ENCODE measurements at regions not wholly inside any gene's neighbourhood (a gene's known extent, or its start where the extent isn't known, plus 50 kb on each side); places are given as distances from the start of the nearest gene placed in this dataset.

GRCh38 chr15:31489281-31489680, 162.6 kb downstream of the KLF13 start:
- Histone ChIP-seq H3K36me3 (no peaks in the 10 kb centered on the region), H3K4me3 (no peak overlapping the region), H3K9me3 (peaks cover 4% of the 10 kb centered on the region), H3K27me3 (replicated peaks; ENCODE audit: insufficient read depth) (no peaks in the 10 kb centered on the region), H3K27ac (peak overlapping the region; percentile 22 to 32), H3K4me1 (ENCODE audit: control insufficient read depth in 1 of 2, low read depth in 2 of 2) (peaks cover 17 to 24% of the 10 kb centered on the region in 2 donors)
- ATAC-seq (ENCODE audit: insufficient number of reproducible peaks, low FRiP score, low read depth) (no peak), DNase-seq (ENCODE audit: low spot score) (no peak)
- TF ChIP-seq CTCF (IDR thresholded peaks at IDR 0.05): no peak

DNA sequence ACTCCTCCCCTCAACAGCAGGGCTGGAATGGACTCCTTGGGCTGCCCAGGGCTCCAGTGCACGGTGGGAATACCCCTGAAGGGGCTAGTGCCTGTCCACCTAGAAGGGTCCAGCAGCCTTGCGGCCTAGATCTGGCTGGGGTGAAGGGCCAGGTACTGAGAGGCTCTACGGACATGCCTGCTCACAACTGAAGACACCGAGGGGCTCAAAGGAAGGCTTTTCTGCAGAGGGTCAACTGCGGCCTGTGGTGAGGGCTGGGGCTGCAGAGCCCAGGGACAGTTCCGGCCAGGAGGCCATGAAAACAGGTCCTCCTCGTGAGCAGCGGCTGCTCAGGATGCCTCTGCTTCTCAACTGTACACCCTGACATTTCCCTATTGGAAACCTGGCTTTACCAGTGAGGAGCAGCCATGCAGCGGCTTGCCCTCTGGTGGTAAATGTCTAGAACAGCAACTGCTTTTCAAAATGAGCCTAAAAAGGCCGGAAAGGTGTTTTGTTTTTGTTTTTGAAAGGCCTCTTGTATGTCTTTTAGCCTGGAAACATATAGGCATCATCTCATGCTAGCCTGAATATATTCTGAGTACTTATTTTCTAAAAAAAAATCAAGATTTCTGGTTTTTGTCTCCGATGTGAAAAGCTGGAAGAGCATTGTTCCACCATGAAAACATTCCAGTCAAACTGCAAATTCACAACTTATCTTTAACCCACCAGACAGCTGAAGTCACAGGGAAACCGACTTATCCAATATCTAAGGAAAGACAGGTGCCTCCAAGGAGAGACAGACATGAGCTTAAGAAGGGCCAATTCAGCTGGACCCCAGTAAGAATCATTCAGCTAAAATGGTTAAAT, 163.4 kb downstream of the KLF13 start:
- Histone ChIP-seq H3K27me3 (replicated peaks; ENCODE audit: insufficient read depth) (no peaks in the 10 kb centered on the region), H3K4me3 (no peak overlapping the region), H3K36me3 (no peaks in the 10 kb centered on the region), H3K27ac (peak overlapping the region in 1 of 2 donors; percentile 22), H3K9me3 (peaks cover 4% of the 10 kb centered on the region), H3K4me1 (ENCODE audit: control insufficient read depth in 1 of 2, low read depth in 2 of 2) (peaks cover 17 to 24% of the 10 kb centered on the region in 2 donors)
- DNase-seq (ENCODE audit: low spot score): no peak
- peak; percentile 88 for TF ChIP-seq CTCF (IDR thresholded peaks at IDR 0.05)
- ATAC-seq (ENCODE audit: insufficient number of reproducible peaks, low FRiP score, low read depth): no peak

DNA sequence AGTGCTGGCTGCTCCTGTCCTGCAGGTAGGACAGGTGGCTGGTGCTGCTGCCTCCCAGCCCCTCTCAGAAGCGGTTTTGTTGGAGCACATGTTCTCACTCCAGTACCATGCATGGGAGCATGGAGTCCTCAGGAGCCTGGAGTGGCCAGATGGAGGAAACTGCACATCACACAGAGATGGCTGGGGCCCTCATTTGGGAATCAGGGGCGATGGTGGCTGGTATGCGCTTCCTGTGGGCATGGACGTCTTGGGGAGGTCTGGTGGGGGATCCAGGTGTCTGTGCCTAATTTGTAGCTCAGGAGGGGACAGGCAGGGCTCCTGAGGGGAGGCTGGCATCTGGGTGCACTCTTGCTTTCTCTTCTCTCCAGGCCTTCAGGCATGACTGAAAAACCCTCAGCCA, 168.2 kb downstream of the KLF13 start:
- Histone ChIP-seq H3K27me3 (replicated peaks; ENCODE audit: insufficient read depth) (no peaks in the 10 kb centered on the region), H3K27ac (no peak overlapping the region), H3K9me3 (peaks cover 4% of the 10 kb centered on the region), H3K4me1 (ENCODE audit: control insufficient read depth in 1 of 2, low read depth in 2 of 2) (peaks cover 1 to 2% of the 10 kb centered on the region in 2 donors), H3K36me3 (no peaks in the 10 kb centered on the region), H3K4me3 (no peak overlapping the region)
- ATAC-seq (ENCODE audit: insufficient number of reproducible peaks, low FRiP score, low read depth) (no peak), DNase-seq (ENCODE audit: low spot score) (no peak)
- no peak for TF ChIP-seq CTCF (IDR thresholded peaks at IDR 0.05)

GRCh38 chr15:31495281-31495680, 168.6 kb downstream of the KLF13 start:
- TF ChIP-seq CTCF (IDR thresholded peaks at IDR 0.05): no peak
- ATAC-seq (ENCODE audit: insufficient number of reproducible peaks, low FRiP score, low read depth) (no peak), DNase-seq (ENCODE audit: low spot score) (no peak)
- Histone ChIP-seq H3K4me3 (no peak overlapping the region), H3K27me3 (replicated peaks; ENCODE audit: insufficient read depth) (no peaks in the 10 kb centered on the region), H3K27ac (no peak overlapping the region), H3K36me3 (no peaks in the 10 kb centered on the region), H3K4me1 (ENCODE audit: control insufficient read depth in 1 of 2, low read depth in 2 of 2) (no peaks in the 10 kb centered on the region), H3K9me3 (peaks cover 4% of the 10 kb centered on the region)

DNA sequence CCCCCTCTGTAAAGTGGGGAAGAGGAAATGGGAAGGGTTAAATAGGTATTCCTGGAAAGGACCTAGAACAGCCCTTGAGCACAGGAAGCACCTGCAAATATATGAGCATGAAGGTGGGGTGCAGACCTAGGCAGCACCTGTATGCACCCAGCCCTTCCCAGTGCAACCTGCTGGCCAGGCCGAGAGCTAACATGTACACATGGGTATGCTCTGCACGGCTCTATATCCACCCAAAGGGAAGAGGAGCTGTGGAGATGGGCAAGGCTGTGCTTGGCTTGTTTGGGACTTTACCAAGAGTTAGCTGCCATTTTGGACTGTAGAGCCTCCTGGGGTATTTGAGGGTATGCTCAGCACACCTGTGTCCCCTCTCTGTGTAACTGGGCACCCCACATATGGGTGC, 171.2 kb downstream of the KLF13 start:
- no peak overlapping the region for H3K4me3 ChIP-seq

More for the DNA sequence above, 171.2 kb downstream of the KLF13 start:
- Histone ChIP-seq H3K9me3 (no peaks in the 10 kb centered on the region), H3K27ac (no peak overlapping the region), H3K4me1 (ENCODE audit: control insufficient read depth in 1 of 2, low read depth in 2 of 2) (no peaks in the 10 kb centered on the region), H3K36me3 (no peaks in the 10 kb centered on the region), H3K27me3 (replicated peaks; ENCODE audit: insufficient read depth) (no peaks in the 10 kb centered on the region)
- no peak for ATAC-seq (ENCODE audit: insufficient number of reproducible peaks, low FRiP score, low read depth)
- DNase-seq (ENCODE audit: low spot score): no peak
- TF ChIP-seq CTCF (IDR thresholded peaks at IDR 0.05): no peak
